Non-pigmented ciliary epithelial cell (primary cell): ENCODE measurements at regions not wholly inside any gene's neighbourhood (a gene's known extent, or its start where the extent isn't known, plus 50 kb on each side); places are given as distances from the start of the nearest gene placed in this dataset.
"Not testable (repeated sequence)": the region's sequence is repeated elsewhere in the genome, so short reads cannot be mapped to it uniquely, and the experiment has no call there.

ENCODE experiments used
- DNase-seq: peaks from one replicate; pipeline ENCODE4 v3.0.0-alpha.2; 2010; ENCODE audit warnings: low read depth

DNA sequence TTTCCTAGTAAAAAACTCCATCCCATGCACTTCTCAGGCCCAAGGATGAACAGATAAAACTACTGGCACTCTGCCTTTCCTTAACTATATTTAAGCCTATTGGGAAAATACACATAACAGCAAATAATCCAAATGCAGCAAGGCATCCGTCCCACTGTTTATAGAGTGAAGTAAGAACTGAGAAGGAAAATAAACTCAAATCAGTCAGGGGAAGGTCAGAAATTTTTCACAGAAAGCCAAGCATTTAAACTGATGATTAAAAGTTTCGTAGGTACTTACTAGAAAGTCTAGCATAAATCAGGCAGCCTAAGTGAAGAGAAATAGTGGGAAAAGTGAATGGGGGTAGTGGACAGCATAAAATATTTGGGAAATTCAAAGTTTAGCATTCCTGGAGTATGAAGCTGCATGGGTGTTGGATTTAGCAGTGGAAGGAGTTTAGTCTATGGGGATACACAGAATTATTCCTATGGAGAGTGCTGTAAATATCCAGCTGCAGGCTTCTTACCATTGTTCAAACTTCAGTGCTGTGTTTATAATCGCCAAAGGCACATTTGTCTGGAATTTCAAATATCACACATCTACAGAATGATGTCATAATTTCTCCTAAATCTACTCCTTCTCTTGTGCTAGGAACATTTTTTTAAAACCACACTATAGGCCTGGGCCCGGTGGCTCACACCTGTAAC is 1131.0 kb upstream of the GOT2 start:
- DNase-seq, result no peak

DNA sequence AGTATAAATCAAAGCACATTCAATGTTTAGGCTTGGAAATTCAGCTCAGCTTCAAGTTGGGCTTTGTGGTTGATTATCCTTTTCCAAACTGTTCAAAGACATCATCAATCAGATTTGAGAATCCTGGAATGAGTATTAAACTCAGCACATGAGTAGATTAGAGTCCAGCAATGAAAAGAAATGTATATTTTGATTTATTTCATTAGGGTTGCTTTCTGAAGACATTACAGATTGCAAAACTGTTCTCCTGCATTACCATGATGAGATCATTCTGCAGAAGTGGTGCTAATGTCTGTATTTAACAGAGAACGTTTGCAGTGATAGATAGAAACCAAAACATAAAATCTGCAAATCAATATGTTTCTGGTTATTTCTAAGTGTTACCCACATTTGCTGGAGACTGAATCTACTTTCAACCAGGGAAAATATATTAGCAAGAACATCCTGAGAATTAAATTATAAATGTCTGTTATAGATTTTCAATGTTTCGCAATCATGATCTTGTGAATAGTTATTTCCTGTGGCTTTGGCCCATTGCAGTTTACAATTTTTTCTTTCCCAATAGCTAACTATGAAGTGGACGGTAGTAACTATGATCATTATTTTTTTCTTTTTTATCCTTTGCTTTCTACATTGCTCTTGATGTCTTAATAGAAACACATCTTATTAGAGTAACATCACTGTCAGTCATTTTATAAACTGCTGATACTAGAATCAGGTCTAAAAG is 1125.7 kb upstream of the GOT2 start:
- no peak for DNase-seq

- no peak for DNase-seq
These were observed 1120.8 kb upstream of the GOT2 start for GRCh38 chr16:59854846-59855439.

DNA sequence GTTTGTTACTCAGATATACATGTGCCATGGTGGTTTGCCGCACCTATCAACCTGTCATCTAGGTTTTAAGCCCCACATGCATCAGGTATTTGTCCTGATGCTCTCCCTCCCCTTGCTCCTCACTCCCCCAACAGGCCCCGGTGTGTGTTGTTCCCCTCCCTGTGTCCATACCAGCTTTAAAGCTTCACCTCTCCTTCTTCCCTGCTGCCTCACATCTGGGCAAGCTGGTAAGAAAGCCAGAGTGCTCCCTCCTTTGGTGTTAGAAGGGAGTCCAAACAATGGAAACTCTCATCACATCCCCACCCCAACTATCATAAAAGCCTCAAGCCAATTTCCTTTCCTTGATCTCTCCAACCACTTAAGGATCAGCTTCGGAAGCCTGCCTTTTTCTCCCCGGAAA is 1115.6 kb upstream of the GOT2 start:
- DNase-seq, result no peak

DNA sequence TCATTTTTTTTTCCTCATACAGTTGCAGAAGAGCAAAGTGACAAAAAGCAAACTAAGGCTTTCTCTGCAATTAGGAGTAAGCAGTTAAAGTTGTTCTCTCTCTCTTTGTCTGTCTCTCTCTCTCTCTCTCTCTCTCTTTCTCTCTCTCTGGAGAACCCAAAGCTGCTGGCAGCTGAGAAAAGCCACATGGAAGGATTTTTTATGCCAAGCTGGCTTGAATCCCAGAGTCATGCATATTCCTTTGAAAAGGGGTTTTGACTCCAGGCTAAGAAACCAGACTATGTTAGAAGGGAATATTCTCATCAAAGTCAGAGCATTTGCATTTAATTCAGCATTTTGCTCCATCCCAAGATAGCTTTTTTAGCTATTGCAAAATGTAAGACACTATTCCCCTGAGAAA is 1114.2 kb upstream of the GOT2 start:
- DNase-seq, result no peak

DNA sequence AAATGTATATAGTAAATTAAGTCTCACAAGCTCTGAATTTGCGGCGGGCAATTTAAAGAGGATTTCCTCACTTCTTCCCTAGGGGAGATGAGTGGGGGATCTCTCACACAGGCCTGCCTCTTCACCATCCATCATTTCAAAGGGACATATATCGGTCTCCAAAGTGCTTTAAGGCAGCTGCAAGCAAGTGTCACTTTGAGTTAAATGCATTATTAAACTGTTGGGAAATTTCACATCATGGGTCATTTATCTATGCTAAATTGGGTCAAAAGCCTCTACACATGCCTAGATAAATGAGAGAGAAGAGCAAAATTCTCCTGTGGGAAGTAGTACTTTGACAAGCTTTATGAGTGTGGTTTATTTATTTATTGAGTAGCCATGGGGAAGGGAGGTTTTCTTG is 1106.1 kb upstream of the GOT2 start:
- DNase-seq, result no peak

GRCh38 chr16:59826767-59827166 is 1092.7 kb upstream of the GOT2 start:
- no peak for DNase-seq

DNA sequence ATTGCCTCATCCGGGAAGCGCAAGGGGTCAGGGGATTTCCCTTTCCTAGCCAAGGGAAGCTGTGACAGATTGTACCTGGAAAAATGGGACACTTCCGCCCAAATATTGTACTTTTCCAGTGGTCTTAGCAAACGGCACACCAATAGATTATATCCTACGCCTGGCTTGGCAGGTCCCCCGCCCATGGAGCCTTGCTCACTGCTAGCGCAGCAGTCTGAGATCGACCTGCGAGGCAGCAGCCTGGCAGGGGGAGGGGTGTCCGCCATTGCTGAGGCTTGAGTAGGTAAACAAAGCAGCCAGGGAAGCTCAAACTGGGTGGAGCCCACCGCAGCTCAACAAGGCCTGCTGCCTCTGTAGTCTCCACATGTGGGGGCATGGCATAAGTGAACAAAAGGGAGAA is 1075.4 kb upstream of the GOT2 start:
- DNase-seq, result not testable (repeated sequence)

- no peak for DNase-seq
These were observed 1049.1 kb upstream of the GOT2 start for GRCh38 chr16:59783191-59783590.

DNA sequence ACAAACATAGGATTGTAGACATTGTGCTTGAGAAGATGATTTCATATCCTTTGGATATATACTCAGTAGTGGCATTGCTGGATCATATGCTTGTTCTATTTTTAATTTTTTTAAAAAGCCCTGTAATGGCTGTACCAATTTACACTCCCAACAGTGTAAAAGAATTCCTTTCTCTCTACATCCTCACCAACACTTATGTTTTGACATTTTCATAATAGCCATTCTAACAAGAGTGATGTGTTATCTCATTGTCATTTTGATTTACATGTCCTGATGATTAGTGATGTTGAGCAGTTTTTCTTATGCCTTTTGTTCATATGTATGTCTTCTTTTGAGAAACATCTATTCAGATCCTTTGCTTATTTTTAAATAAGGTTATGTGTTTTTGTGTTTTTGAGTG is 1039.2 kb upstream of the GOT2 start:
- no peak for DNase-seq

- DNase-seq, result no peak
These were observed 1025.2 kb upstream of the GOT2 start for GRCh38 chr16:59759296-59759695.

DNA sequence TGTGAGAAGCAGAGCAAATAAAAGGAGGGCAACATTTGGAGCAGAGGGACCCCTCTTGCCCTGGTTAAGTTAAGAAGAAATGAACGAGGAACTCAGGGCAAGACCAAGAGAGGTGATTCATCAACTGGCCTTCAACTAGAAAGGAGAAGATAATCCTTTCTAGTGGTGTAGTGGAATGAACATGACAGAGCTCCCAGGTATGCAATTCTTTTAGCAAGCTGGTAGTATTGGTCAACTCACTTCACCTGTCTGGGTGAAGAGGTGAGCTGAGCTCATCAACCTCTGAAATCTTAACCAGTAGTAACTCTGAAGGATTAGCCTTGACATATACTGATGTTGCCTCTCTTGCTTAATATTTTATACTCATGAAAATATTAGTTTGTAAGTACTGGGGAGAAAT is 1024.7 kb upstream of the GOT2 start:
- no peak for DNase-seq

GRCh38 chr16:59754854-59755253 is 1020.7 kb upstream of the GOT2 start:
- DNase-seq, result no peak

DNA sequence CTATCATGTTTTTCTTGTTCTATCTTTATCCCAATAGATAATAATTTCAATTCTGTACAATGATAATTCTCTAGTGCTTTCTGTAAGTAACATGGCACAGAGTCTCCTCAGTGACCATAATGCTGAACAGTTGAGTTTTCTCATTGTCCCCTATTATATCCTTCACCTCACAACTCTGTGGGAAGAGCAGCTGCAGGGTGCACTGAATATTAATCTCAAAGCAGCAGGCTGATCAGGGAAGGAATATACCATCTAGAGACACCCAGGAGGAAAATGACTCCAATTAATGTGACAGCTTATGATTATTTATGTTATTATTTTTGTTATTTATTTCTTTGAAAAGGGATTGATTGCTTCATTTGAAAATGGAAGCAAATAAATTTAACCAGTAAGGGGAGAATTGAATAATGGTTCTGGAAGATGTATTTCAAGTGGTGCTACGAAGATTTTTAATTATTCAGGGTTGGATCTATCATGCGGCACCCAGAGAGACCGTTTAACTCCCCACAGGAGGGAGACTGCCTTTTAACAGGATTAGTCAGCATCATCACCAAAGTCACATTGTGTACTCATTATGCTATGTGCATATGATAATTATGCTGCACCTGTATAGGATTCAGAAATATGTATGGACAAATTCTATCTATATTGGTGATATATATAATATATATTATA is 1015.7 kb upstream of the GOT2 start:
- DNase-seq, result no peak

- DNase-seq, result no peak
These were observed 1014.4 kb upstream of the GOT2 start for GRCh38 chr16:59748531-59748930.

- DNase-seq, result no peak
These were observed 1009.4 kb upstream of the GOT2 start for GRCh38 chr16:59743504-59743903.

DNA sequence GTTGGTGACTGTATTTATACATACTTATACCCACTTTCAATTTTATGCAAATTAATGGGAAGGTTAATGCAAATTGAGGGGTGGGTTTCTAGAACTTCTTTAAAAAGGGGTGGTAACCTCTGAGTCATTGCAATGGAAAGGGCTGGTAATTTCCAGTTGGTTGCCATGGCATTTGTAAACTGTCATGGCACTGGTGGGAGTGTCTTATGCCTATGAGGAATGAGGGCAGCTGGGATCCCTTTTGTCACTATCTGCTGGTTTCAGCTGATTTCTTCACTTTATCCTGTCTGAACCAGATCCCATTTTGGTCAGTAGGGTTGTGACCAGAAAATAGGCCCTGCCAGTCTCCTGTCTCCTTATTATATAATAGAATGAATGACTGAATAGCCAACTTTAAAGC is 1006.7 kb upstream of the GOT2 start:
- DNase-seq, result no peak

- no peak for DNase-seq
These were observed 1003.2 kb upstream of the GOT2 start for GRCh38 chr16:59737274-59737673.

DNA sequence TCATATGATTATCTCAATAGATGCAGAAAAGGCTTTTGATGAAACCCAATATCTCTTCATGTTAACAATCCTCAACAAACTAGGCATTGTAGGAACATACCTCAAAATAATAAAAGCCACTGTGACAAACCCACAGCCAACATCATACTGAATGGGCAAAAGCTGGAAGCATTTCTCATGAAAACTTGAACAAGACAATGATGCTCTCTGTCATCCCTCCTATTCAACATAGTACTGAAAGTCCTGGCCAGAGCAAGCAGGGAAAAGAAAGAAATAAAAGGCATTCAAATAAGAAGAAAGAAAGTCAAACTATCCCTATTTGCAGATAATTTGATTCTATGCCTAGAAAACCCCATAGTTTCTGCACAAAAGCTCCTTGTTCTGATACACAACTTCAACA is 999.2 kb upstream of the GOT2 start:
- no peak for DNase-seq

DNA sequence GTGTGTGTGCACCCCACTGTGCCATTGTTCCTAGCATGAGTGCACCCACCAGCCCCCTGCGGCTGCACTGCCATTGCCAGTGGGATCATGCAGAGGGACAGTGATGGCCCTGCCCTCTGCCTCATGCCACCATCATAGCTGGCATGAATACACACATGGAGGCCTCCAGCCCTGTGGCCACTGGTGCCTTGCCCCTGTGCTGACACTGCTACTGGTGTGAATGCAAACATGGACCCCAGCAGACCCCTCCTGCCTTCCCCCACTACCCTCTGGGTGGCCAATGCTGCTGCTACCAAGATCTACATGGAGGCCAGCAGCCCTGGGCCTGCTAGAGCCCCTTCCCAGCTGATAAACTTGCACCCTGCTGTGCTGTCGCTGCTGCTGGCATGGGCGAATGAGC is 995.5 kb upstream of the GOT2 start:
- no peak for DNase-seq

DNA sequence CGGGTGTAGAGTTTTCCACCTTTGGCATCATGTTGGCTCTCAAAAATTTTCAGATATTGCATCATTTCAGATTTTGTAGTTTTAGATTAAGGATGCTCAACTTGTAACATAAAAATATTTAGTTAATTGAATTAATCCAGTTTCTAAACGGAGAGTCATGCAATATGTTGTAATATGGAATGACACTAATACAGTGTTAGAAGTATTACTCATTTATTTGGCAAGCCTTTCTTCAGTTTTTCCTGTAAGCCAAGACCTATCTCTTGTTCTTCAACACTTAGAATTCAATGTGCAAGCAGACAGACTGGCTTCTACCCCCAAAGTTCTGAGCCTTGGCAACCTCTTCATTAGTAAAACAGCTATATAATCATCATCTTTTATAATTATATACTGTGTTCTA is 985.0 kb upstream of the GOT2 start:
- DNase-seq, result no peak

DNA sequence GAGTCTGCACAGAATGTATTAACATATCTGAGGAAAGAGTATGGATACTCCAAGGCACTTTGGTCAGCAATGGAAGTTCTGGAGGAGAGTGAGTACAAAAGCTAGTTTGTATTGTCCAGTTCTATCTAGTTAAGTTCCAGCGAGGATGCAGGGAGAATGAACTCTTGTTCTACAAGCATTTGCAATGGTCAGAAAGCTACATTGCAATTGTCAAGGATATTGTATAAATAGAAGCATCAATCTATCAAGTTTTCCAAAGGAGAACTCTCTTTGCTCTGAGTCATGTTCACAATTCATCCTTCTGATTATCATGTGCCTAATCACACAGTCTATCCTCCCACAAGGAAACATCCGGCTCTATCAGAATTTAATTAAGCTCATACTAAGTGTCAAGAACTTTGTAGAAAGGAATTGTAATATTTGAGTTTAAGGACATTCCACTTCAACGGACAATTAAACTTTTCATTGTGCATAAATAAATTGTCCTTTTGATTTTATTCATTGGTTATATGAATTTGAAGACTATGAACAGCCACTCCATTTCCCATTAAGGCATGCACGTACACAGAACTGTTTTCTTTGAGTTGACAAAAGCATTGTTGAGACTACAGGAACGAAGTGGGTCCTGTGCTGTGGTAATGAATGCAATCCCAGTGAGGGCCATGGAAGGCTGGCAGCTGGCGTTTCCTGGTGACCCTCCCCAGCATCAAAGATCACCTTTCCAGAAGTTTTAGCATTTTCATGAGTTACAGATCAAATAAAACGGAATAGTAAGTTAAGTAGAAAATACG is 973.5 kb upstream of the GOT2 start:
- DNase-seq, result no peak
